B cell (primary cell): ENCODE measurements at regions not wholly inside any gene's neighbourhood (a gene's known extent, or its start where the extent isn't known, plus 50 kb on each side); places are given as distances from the start of the nearest gene placed in this dataset.

Experiments used
- ATAC-seq: fragments of 200-7000 bp; cut with Tn5 transposase; one replicate; pipeline ENCODE4 v1.10.0; 2021; ENCODE audit warnings: low read depth, mild to moderate bottlenecking, moderate number of reproducible peaks, moderate library complexity
- CTCF ChIA-PET: fragments of 350-600 bp; sonication (Branson Sonifier 250); formaldehyde crosslinking; loops from one replicate; lab custom pipeline; 2021; ENCODE audit warnings: antibody characterized with exemption, inconsistent platforms; lab: Charles Lee
- POLR2A ChIA-PET: fragments of 350-600 bp; sonication (Branson Sonifier 250); formaldehyde crosslinking; loops from one replicate; lab custom pipeline; 2021; ENCODE audit warnings: antibody characterized with exemption; lab: Charles Lee
- DNase-seq: peaks from one replicate; pipeline ENCODE4 v3.0.0; 2013
- H2AFZ ChIP-seq: 2 replicates; pipeline ENCODE4 v1.6.1; 2012; ENCODE audit warnings: mild to moderate bottlenecking, low read depth, low read length; ENCODE audit not compliant: insufficient read depth, poor library complexity, severe bottlenecking
- H3K27ac ChIP-seq, 2 donors: 1 replicate in 1 of 2; 2 replicates in 1 of 2; pipeline ENCODE4 v1.5.1; 2012 to 2013; ENCODE audit warnings: low read length in 2 of 2, mild to moderate bottlenecking in 2 of 2, moderate library complexity in 1 of 2
- H3K27me3 ChIP-seq, 4 experiments: fragments of 200-600 bp in 1 of 4; sonication (generic) in 1 of 4; replicated peaks in 1 of 4; 1 replicate in 2 of 4; 2 replicates in 2 of 4; pipeline versions ENCODE4 v1.6.1 to v1.7.0; 2013 to 2016; ENCODE audit warnings: low read length in 3 of 4, mild to moderate bottlenecking in 2 of 4, mixed read lengths in 1 of 4, moderate library complexity in 1 of 4; ENCODE audit not compliant: insufficient read depth in 4 of 4, control insufficient read depth in 3 of 4; ENCODE audit errors: control extremely low read depth in 1 of 4
- H3K36me3 ChIP-seq, 2 experiments: replicated peaks in 1 of 2; 1 replicate in 1 of 2; 2 replicates in 1 of 2; pipeline versions ENCODE4 v1.6.1 to v1.7.1; 2013; ENCODE audit warnings: low read length in 1 of 2; ENCODE audit not compliant: insufficient read depth in 2 of 2, control insufficient read depth in 1 of 2; ENCODE audit errors: control extremely low read depth in 1 of 2, extremely low read depth in 1 of 2
- H3K4me1 ChIP-seq, 2 donors: fragments of 200-600 bp in 1 of 2; sonication (generic) in 1 of 2; 1 replicate in 1 of 2; 2 replicates in 1 of 2; pipeline versions ENCODE4 v1.5.1 to v1.6.1; 2013 to 2017; ENCODE audit warnings: low read length in 2 of 2; ENCODE audit not compliant: control insufficient read depth in 2 of 2, insufficient read depth in 2 of 2
- H3K4me2 ChIP-seq: replicated peaks from 2 replicates; pipeline ENCODE3; 2012; ENCODE audit warnings: mild to moderate bottlenecking, low read depth, low read length; ENCODE audit not compliant: poor library complexity, severe bottlenecking
- H3K4me3 ChIP-seq, 5 experiments: fragments of 200-600 bp in 1 of 5; sonication (generic) in 1 of 5; 1 replicate in 3 of 5; 2 replicates in 2 of 5; pipeline versions ENCODE4 v1.5.1 to v1.7.0; 2011 to 2016; ENCODE audit warnings: low read length in 4 of 5, mild to moderate bottlenecking in 4 of 5, low read depth in 2 of 5, control low read depth in 1 of 5, moderate library complexity in 1 of 5; ENCODE audit not compliant: insufficient read depth in 1 of 5; ENCODE audit errors: control extremely low read depth in 1 of 5, extremely low read depth in 1 of 5
- H3K79me2 ChIP-seq: fragments of 200-600 bp; sonication (generic); one replicate; pipeline ENCODE4 v1.6.0; 2016; ENCODE audit warnings: low read length; ENCODE audit not compliant: control insufficient read depth, insufficient read depth
- H3K9ac ChIP-seq: fragments of 200-600 bp; sonication (generic); 2 replicates; pipeline ENCODE4 v1.6.1; 2017; ENCODE audit warnings: mild to moderate bottlenecking, low read length, moderate library complexity
- H3K9me3 ChIP-seq, 3 donors: one replicate each; pipeline versions ENCODE4 v1.6.1 to v1.7.1; 2013; ENCODE audit warnings: low read length in 2 of 3; ENCODE audit not compliant: control insufficient read depth in 2 of 3, insufficient read depth in 1 of 3; ENCODE audit errors: control extremely low read depth in 1 of 3
- H4K20me1 ChIP-seq: 2 replicates; pipeline ENCODE4 v1.6.0; 2012; ENCODE audit warnings: mild to moderate bottlenecking, low read length; ENCODE audit not compliant: insufficient read depth, control insufficient read depth, poor library complexity, severe bottlenecking
- H3K27ac Mint-ChIP-seq: one replicate; pipeline ENCODE4 v1.8.0; 2021; ENCODE audit warnings: mixed read lengths
- H3K27me3 Mint-ChIP-seq: one replicate; pipeline ENCODE4 v1.8.0; 2021; ENCODE audit warnings: mixed read lengths
- H3K4me1 Mint-ChIP-seq: one replicate; pipeline ENCODE4 v1.8.0; 2021; ENCODE audit warnings: mixed read lengths
- H3K4me3 Mint-ChIP-seq: one replicate; pipeline ENCODE4 v1.8.0; 2021; ENCODE audit warnings: mixed read lengths
- H3K9me3 Mint-ChIP-seq: one replicate; pipeline ENCODE4 v1.8.0; 2022; ENCODE audit warnings: mixed read lengths; ENCODE audit not compliant: insufficient read depth
- EZH2 ChIP-seq: IDR thresholded peaks from 2 replicates; pipeline ENCODE4 v1.6.1; 2012; ENCODE audit warnings: borderline replicate concordance, low read depth, mild to moderate bottlenecking, moderate library complexity, low read length; ENCODE audit not compliant: insufficient read depth, poor library complexity, severe bottlenecking
- WGBS: methylation state at CpG from one replicate; pipeline ENCODE4 v1.1.5; 2013; ENCODE audit warnings: missing lambda C conversion rate; ENCODE audit not compliant: insufficient coverage; 5-methylcytosine and 5-hydroxymethylcytosine counted together
- intact Hi-C: fragments of 100-400 bp; cut with micrococcal nuclease; formaldehyde crosslinking; loops from one replicate; pipeline ENCODE4 v1.10.0; 2022
- TF ChIP-seq, protein P1 (sequence below): fragments of 200-600 bp; IDR thresholded peaks from one replicate; pipeline ENCODE4 v1.8.0; 2022; ENCODE audit warnings: antibody characterized with exemption, mild to moderate bottlenecking

DNA sequence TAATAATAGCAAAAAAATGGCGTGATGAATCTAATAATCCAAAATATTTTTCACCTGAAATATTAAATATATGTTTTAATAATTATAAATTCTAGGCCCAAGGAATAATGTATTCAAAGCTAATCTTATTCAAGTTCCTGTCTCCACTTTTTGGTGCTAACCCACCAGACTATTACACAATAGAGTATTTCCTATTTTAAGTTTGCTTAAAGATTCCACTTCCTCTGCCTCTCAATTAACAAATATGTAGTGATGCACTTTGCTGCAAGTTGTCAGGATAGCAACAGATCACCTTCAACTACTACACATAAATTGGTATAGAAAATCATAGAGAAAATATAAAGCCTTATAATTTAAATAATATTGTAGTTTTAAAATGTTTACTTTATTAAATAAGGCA is 467.5 kb downstream of the C3orf38 start:
- Mint-ChIP-seq H3K9me3 (no peaks in the 10 kb centered on the region), H3K4me1 (peaks cover 1% of the 10 kb centered on the region), H3K27me3 (no peaks in the 10 kb centered on the region), H3K27ac (no peak overlapping the region), H3K4me3 (no peak overlapping the region)
- no CpG with 5 or more reads among the region's 1 CpG for WGBS
- TF ChIP-seq EZH2: no peak
- TF ChIP-seq, protein P1, sequence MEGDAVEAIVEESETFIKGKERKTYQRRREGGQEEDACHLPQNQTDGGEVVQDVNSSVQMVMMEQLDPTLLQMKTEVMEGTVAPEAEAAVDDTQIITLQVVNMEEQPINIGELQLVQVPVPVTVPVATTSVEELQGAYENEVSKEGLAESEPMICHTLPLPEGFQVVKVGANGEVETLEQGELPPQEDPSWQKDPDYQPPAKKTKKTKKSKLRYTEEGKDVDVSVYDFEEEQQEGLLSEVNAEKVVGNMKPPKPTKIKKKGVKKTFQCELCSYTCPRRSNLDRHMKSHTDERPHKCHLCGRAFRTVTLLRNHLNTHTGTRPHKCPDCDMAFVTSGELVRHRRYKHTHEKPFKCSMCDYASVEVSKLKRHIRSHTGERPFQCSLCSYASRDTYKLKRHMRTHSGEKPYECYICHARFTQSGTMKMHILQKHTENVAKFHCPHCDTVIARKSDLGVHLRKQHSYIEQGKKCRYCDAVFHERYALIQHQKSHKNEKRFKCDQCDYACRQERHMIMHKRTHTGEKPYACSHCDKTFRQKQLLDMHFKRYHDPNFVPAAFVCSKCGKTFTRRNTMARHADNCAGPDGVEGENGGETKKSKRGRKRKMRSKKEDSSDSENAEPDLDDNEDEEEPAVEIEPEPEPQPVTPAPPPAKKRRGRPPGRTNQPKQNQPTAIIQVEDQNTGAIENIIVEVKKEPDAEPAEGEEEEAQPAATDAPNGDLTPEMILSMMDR: no peak
- Histone ChIP-seq H2AFZ (no peak overlapping the region), H3K9me3 (no peaks in the 10 kb centered on the region), H3K79me2 (no peaks in the 10 kb centered on the region), H3K4me3 (no peak overlapping the region), H3K27ac (no peak overlapping the region), H3K4me1 (no peaks in the 10 kb centered on the region), H4K20me1 (no peaks in the 10 kb centered on the region), H3K27me3 (no peaks in the 10 kb centered on the region), H3K4me2 (no peak overlapping the region), H3K36me3 (no peaks in the 10 kb centered on the region), H3K9ac (no peak overlapping the region)
- ATAC-seq (no peak), DNase-seq (no peak)
- POLR2A ChIA-PET: no interaction called here
- CTCF ChIA-PET: no interaction called here
- intact Hi-C loops: no loop called here

DNA sequence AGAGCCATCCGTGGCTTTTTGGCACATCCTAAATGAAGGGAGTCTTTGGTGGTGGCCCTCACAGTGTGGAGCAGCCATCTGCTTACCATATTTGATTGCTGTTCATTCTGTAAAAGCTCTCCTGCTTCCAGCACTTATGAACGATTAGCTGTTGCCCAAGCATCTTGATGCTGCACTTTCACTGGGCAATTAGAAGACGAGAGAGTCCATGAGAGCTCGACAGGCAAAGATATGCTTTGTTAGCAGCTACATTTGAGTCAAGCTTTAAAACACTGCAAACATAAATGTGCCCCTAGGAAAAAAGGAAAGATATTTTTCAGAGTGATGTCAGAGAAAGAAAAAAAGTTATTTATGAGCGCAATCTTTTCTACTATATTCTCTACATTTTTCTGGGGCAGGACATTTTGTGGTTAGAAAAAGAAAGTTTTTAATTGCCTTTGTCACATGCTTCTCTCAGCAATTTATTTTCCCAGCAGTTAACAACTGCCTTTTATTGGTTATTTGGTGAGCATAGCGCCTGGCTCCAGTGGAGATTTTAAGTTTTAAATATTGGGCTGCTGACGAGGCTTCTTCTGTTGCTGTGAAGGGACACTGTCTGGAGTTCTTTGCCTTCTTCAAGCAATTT is 468.4 kb downstream of the C3orf38 start:
- CTCF ChIA-PET: no interaction called here
- no peak overlapping the region for H3K4me3 Mint-ChIP-seq

More for the DNA sequence above, 468.4 kb downstream of the C3orf38 start:
- Histone ChIP-seq H3K4me1 (no peaks in the 10 kb centered on the region), H4K20me1 (no peaks in the 10 kb centered on the region), H3K27ac (no peak overlapping the region), H3K27me3 (no peaks in the 10 kb centered on the region), H3K36me3 (no peaks in the 10 kb centered on the region), H3K9me3 (no peaks in the 10 kb centered on the region), H3K4me2 (no peak overlapping the region), H2AFZ (no peak overlapping the region), H3K9ac (no peak overlapping the region), H3K4me3 (no peak overlapping the region), H3K79me2 (no peaks in the 10 kb centered on the region)
- peaks cover 1% of the 10 kb centered on the region for H3K4me1 Mint-ChIP-seq
- no peaks in the 10 kb centered on the region for H3K9me3 Mint-ChIP-seq
- DNase-seq: no peak
- ATAC-seq: no peak
- intact Hi-C loops: no loop called here
- no peak overlapping the region for H3K27ac Mint-ChIP-seq
- POLR2A ChIA-PET: no interaction called here
- no peak for TF ChIP-seq EZH2
- TF ChIP-seq, protein P1: no peak
- 87% methylated on average over 3 of the region's 7 CpGs for WGBS
- H3K27me3 Mint-ChIP-seq: no peaks in the 10 kb centered on the region
